Naive thymus-derived CD4-positive, alpha-beta T cell (primary cell): ENCODE measurements at regions not wholly inside any gene's neighbourhood (a gene's known extent, or its start where the extent isn't known, plus 50 kb on each side); places are given as distances from the start of the nearest gene placed in this dataset.

Experiments
- ATAC-seq: fragments of 150-1000 bp; cut with Tn5 transposase; 2 replicates; pipeline ENCODE4 v1.10.0; 2021; ENCODE audit warnings: mild to moderate bottlenecking, moderate library complexity
- CTCF ChIA-PET: fragments of 350-600 bp; sonication (Branson Sonifier 250); formaldehyde crosslinking; loops from one replicate; lab custom pipeline; 2021; ENCODE audit warnings: antibody characterized with exemption; lab: Charles Lee
- POLR2A ChIA-PET: fragments of 350-600 bp; sonication (Branson Sonifier 250); formaldehyde crosslinking; loops from one replicate; lab custom pipeline; 2021; ENCODE audit warnings: antibody characterized with exemption, inconsistent platforms; lab: Charles Lee
- DNase-seq, 9 donors: peaks; one replicate each; pipeline versions ENCODE4 v3.0.0 to v3.0.0-alpha.2; 2020 to 2022; ENCODE audit warnings: mixed read lengths in 1 of 9
- H3K27ac ChIP-seq: one replicate; pipeline ENCODE4 v1.7.0; 2013; ENCODE audit warnings: mild to moderate bottlenecking, low read depth, low read length, moderate library complexity
- H3K27me3 ChIP-seq, 2 donors: one replicate each; pipeline ENCODE4 v1.7.0; 2013; ENCODE audit warnings: low read length in 2 of 2, mild to moderate bottlenecking in 2 of 2, moderate library complexity in 2 of 2; ENCODE audit not compliant: control insufficient read depth in 2 of 2, insufficient read depth in 2 of 2
- H3K36me3 ChIP-seq, 3 experiments: 1 replicate in 2 of 3; 2 replicates in 1 of 3; pipeline ENCODE4 v1.7.0; 2013; ENCODE audit warnings: low read length in 3 of 3, mild to moderate bottlenecking in 3 of 3, moderate library complexity in 1 of 3; ENCODE audit not compliant: insufficient read depth in 3 of 3, control insufficient read depth in 2 of 3
- H3K4me1 ChIP-seq, 2 donors: one replicate each; pipeline ENCODE4 v1.7.0; 2013; ENCODE audit warnings: low read length in 2 of 2, mild to moderate bottlenecking in 2 of 2, moderate library complexity in 1 of 2; ENCODE audit not compliant: control insufficient read depth in 2 of 2, insufficient read depth in 2 of 2
- H3K4me3 ChIP-seq: 2 replicates; pipeline ENCODE4 v1.7.0; 2013; ENCODE audit warnings: mild to moderate bottlenecking, low read length
- H3K9me3 ChIP-seq, 3 experiments: 1 replicate in 2 of 3; 2 replicates in 1 of 3; pipeline ENCODE4 v1.7.0; 2013; ENCODE audit warnings: low read length in 3 of 3; ENCODE audit not compliant: control insufficient read depth in 2 of 3
- H3K27ac Mint-ChIP-seq, 9 donors: one replicate each; pipeline ENCODE4 v1.8.0; 2020 to 2022; ENCODE audit warnings: mixed read lengths in 9 of 9, mild to moderate bottlenecking in 8 of 9, moderate library complexity in 5 of 9, inconsistent platforms in 2 of 9
- H3K27me3 Mint-ChIP-seq, 5 donors: one replicate each; pipeline ENCODE4 v1.8.0; 2021 to 2022; ENCODE audit warnings: mixed read lengths in 5 of 5, mild to moderate bottlenecking in 1 of 5
- H3K36me3 Mint-ChIP-seq, 5 donors: one replicate each; pipeline ENCODE4 v1.8.0; 2020 to 2022; ENCODE audit warnings: mixed read lengths in 5 of 5, mild to moderate bottlenecking in 3 of 5, inconsistent platforms in 1 of 5
- H3K4me1 Mint-ChIP-seq, 7 donors: one replicate each; pipeline ENCODE4 v1.8.0; 2020 to 2022; ENCODE audit warnings: mixed read lengths in 7 of 7, mild to moderate bottlenecking in 3 of 7, inconsistent platforms in 1 of 7
- H3K4me3 Mint-ChIP-seq, 10 donors: one replicate each; pipeline ENCODE4 v1.8.0; 2020 to 2022; ENCODE audit warnings: mild to moderate bottlenecking in 10 of 10, mixed read lengths in 10 of 10, moderate library complexity in 6 of 10, inconsistent platforms in 2 of 10
- H3K9me3 Mint-ChIP-seq, 11 donors: one replicate each; pipeline ENCODE4 v1.8.0; 2020 to 2022; ENCODE audit warnings: mixed read lengths in 11 of 11, mild to moderate bottlenecking in 4 of 11, inconsistent platforms in 1 of 11, moderate library complexity in 1 of 11
- intact Hi-C, 2 donors: fragments of 100-400 bp; cut with micrococcal nuclease; formaldehyde crosslinking; loops; one replicate each; pipeline ENCODE4 v1.15.1; 2023

DNA sequence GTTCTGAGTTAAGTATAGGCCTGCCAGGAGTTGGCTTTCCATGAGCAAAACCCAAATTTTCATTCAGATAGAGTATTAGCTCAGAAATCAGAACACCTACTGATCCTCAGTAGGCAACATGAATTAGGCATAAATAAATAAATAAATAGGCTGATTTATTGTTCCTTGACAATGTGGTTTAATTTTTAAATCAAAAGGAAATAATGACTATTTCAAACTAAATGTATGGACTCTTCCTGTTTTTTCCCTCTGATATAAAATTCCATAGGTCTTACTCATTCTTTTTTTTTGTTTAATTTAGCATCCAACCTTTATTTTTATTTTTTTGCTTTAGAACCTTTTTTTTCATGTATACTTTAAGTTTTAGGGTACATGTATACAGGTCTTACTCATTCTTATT lies 140.2 kb upstream of the ITGA6 start:
- ATAC-seq, result no peak
- POLR2A ChIA-PET, result no interaction called here
- H3K27ac Mint-ChIP-seq, result no peak overlapping the region
- Histone ChIP-seq H3K27me3 (no peaks in the 10 kb centered on the region), H3K4me3 (no peak overlapping the region), H3K27ac (no peak overlapping the region), H3K36me3 (no peaks in the 10 kb centered on the region), H3K9me3 (no peaks in the 10 kb centered on the region), H3K4me1 (peaks cover 0 to 22% of the 10 kb centered on the region in 2 donors)
- CTCF ChIA-PET, result no interaction called here
- DNase-seq, result no peak
- peaks cover 0 to 12% (median 0%) of the 10 kb centered on the region in 5 donors for H3K27me3 Mint-ChIP-seq
- H3K4me3 Mint-ChIP-seq, result peak overlapping the region in 2 of 10 donors; percentile 77 to 79
- no peaks in the 10 kb centered on the region for H3K36me3 Mint-ChIP-seq
- H3K4me1 Mint-ChIP-seq, result peaks cover 8 to 43% (median 38%) of the 10 kb centered on the region in 7 donors
- intact Hi-C loops, result loop anchor here in 1 of 2 donors (5.0 kb wide), 1 partner anchor 175 kb away; no protein-coding TSS in a partner anchor
- peaks cover 0 to 7% (median 0%) of the 10 kb centered on the region in 11 donors for H3K9me3 Mint-ChIP-seq

DNA sequence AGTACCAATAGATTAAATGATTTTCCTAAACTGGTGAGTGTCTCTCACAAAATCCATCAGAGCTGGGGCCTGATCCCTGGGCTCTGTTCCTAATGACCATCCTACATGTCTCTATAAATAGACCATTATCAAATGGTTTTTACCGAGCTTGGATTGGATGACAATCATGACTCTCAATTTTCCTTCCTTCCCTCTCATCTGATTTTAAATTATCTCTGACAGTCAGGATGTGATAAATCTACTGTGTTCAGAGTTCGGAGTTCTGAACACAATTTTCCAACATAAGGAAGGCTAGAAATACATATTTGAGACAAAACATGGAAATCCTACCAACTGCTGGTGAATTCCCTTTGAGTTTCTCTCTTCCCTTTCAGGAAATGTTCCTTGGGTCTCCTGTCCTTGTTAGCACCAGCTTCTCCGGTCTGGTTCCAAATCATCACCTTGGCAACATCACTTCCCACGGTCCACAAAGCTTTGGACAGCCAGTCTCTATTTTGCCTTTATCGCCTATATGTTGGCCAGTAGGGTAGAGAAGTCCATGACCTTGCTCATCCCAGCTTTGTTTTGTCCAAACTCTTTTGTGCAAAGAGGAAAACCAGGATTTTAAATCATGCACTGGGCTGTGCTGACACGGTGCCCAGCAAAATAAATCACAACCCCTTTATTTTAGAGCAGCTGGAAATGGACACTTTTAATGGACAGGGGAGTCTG lies 139.6 kb upstream of the ITGA6 start:
- CTCF ChIA-PET, result no interaction called here
- ATAC-seq, result no peak
- Mint-ChIP-seq H3K27me3 (peaks cover 0 to 12% (median 0%) of the 10 kb centered on the region in 5 donors), H3K4me1 (peaks cover 8 to 43% (median 38%) of the 10 kb centered on the region in 7 donors), H3K27ac (no peak overlapping the region), H3K4me3 (no peak overlapping the region), H3K36me3 (no peaks in the 10 kb centered on the region), H3K9me3 (peaks cover 0 to 10% (median 0%) of the 10 kb centered on the region in 11 donors)
- no peak overlapping the region for H3K27ac ChIP-seq
- no peaks in the 10 kb centered on the region for H3K36me3 ChIP-seq
- H3K27me3 ChIP-seq, result no peaks in the 10 kb centered on the region
- no peak overlapping the region for H3K4me3 ChIP-seq
- POLR2A ChIA-PET, result interaction anchor here (0.6 to 1.1 kb wide), 2 partner anchors 141 to 497 kb away, joined by 3 read pairs; no protein-coding TSS in a partner anchor
- no peak for DNase-seq
- no peaks in the 10 kb centered on the region for H3K9me3 ChIP-seq
- intact Hi-C loops, result loop anchor here in 1 of 2 donors (5.0 kb wide), 1 partner anchor 175 kb away; no protein-coding TSS in a partner anchor
- H3K4me1 ChIP-seq, result peaks cover 0 to 22% of the 10 kb centered on the region in 2 donors

DNA sequence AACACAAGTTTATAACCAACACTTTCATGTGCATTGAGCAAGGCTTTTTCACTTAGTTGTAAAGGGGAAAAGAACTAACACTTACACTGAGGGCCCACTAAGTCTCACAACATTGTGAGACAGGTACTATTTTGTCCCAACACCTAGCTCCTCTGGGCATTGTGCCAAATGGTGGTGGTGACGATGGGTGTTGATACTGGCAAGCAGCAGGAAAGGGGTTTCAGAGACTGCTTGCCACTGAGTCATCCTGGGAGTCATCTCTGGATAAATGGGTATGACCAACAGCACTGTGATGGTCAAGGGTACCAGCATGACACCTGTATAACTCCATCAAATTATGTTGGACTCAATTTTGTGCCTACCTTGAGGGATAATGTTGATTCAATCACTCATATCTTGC lies 138.8 kb upstream of the ITGA6 start:
- ATAC-seq, result no peak
- peaks cover 0 to 22% of the 10 kb centered on the region in 2 donors for H3K4me1 ChIP-seq
- H3K9me3 Mint-ChIP-seq, result peaks cover 0 to 10% (median 0%) of the 10 kb centered on the region in 11 donors
- peak in 7 of 9 donors; percentile 22 to 67 (median 52) for DNase-seq
- H3K4me3 ChIP-seq, result no peak overlapping the region
- H3K4me3 Mint-ChIP-seq, result no peak overlapping the region
- H3K27me3 Mint-ChIP-seq, result peaks cover 0 to 7% (median 0%) of the 10 kb centered on the region in 5 donors
- H3K9me3 ChIP-seq, result no peaks in the 10 kb centered on the region
- no peaks in the 10 kb centered on the region for H3K36me3 ChIP-seq
- peak overlapping the region in 1 of 9 donors; percentile 59 for H3K27ac Mint-ChIP-seq
- no peak overlapping the region for H3K27ac ChIP-seq
- H3K4me1 Mint-ChIP-seq, result peaks cover 8 to 43% (median 38%) of the 10 kb centered on the region in 7 donors
- intact Hi-C loops, result loop anchor here in 1 of 2 donors (5.0 kb wide), 1 partner anchor 174 kb away; no protein-coding TSS in a partner anchor
- H3K36me3 Mint-ChIP-seq, result no peaks in the 10 kb centered on the region
- CTCF ChIA-PET, result interaction anchor here (0.7 kb wide), 1 partner anchor 184 kb away, joined by 4 read pairs; no protein-coding TSS in a partner anchor
- no peaks in the 10 kb centered on the region for H3K27me3 ChIP-seq
- POLR2A ChIA-PET, result interaction anchor here (0.6 to 1.1 kb wide), 2 partner anchors 140 to 498 kb away, joined by 3 read pairs; no protein-coding TSS in a partner anchor

- ChIA-PET CTCF (no interaction called here), POLR2A (no interaction called here)
- DNase-seq, result no peak
- Histone ChIP-seq H3K36me3 (no peaks in the 10 kb centered on the region), H3K27me3 (no peaks in the 10 kb centered on the region), H3K9me3 (no peaks in the 10 kb centered on the region), H3K4me1 (no peaks in the 10 kb centered on the region), H3K27ac (no peak overlapping the region), H3K4me3 (no peak overlapping the region)
- Mint-ChIP-seq H3K9me3 (peaks cover 0 to 10% (median 0%) of the 10 kb centered on the region in 11 donors), H3K4me1 (no peaks in the 10 kb centered on the region), H3K27ac (peak overlapping the region in 1 of 9 donors; percentile 22), H3K4me3 (no peak overlapping the region), H3K27me3 (peaks cover 0 to 32% (median 18%) of the 10 kb centered on the region in 5 donors), H3K36me3 (no peaks in the 10 kb centered on the region)
- intact Hi-C loops, result no loop called here
- ATAC-seq, result no peak
Observed at GRCh38 chr2:172293952-172294351, 133.4 kb upstream of the ITGA6 start.

DNA sequence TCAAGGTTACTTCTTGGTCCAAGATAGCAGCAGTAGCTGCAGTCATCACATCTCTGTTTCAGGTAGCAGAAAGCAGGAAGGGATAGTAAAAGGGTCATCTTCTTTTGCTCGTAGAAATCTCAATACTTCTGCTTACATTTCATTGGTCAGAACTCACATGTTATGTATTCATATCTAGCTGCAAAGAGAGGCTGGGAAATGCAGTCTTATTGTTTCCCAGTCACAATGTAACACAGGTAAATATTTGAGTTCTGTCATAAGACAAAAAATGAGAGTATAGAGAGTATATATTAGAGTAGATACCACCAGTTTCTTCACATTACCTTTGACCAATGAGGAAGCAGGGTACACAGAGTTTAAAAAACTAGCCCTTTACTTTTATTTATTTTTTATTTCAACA lies 132.4 kb upstream of the ITGA6 start:
- Mint-ChIP-seq H3K27me3 (peaks cover 0 to 41% (median 18%) of the 10 kb centered on the region in 5 donors), H3K9me3 (peaks cover 0 to 10% (median 0%) of the 10 kb centered on the region in 11 donors), H3K36me3 (no peaks in the 10 kb centered on the region), H3K4me3 (no peak overlapping the region), H3K4me1 (peaks cover 0 to 2% (median 0%) of the 10 kb centered on the region in 7 donors), H3K27ac (no peak overlapping the region)
- no peak overlapping the region for H3K27ac ChIP-seq
- H3K4me1 ChIP-seq, result no peaks in the 10 kb centered on the region
- no peak overlapping the region for H3K4me3 ChIP-seq
- ATAC-seq, result no peak
- no peak for DNase-seq
- H3K9me3 ChIP-seq, result no peaks in the 10 kb centered on the region
- no peaks in the 10 kb centered on the region for H3K27me3 ChIP-seq
- CTCF ChIA-PET, result no interaction called here
- intact Hi-C loops, result no loop called here
- no peaks in the 10 kb centered on the region for H3K36me3 ChIP-seq
- POLR2A ChIA-PET, result interaction anchor here (1.1 kb wide), 1 partner anchor 9 kb away, joined by 3 read pairs; no protein-coding TSS in a partner anchor

DNA sequence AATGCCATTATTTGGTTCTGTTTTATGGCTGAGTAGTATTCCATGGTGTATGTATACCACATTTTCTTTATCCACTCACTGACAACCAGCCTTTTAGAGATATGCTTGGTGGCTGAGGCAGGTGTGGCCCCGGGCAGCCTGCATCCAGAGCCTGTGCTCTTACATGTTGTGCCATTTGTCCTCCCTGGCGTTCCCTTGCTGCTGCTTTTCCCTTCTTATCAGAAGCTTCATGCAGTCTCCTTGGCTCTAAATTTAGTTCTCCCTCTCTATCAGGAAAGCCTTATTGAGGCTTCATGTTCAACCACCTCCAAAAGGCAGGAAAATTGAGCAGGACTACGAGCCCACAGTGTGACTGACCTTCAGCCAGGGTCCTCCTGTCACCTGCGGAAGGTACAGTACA lies 131.7 kb upstream of the ITGA6 start:
- ATAC-seq (no peak), DNase-seq (no peak)
- intact Hi-C loops, result no loop called here
- H3K4me3 ChIP-seq, result no peak overlapping the region
- H3K9me3 ChIP-seq, result no peaks in the 10 kb centered on the region
- no peaks in the 10 kb centered on the region for H3K36me3 ChIP-seq
- CTCF ChIA-PET, result no interaction called here
- H3K9me3 Mint-ChIP-seq, result peaks cover 0 to 10% (median 0%) of the 10 kb centered on the region in 11 donors
- H3K4me3 Mint-ChIP-seq, result no peak overlapping the region
- no peaks in the 10 kb centered on the region for H3K4me1 ChIP-seq
- POLR2A ChIA-PET, result interaction anchor here (1.1 kb wide), 1 partner anchor 10 kb away, joined by 3 read pairs; no protein-coding TSS in a partner anchor
- H3K27me3 Mint-ChIP-seq, result peaks cover 0 to 43% (median 18%) of the 10 kb centered on the region in 5 donors
- no peak overlapping the region for H3K27ac ChIP-seq
- H3K36me3 Mint-ChIP-seq, result peaks cover 0 to 5% (median 0%) of the 10 kb centered on the region in 5 donors
- H3K4me1 Mint-ChIP-seq, result peaks cover 0 to 2% (median 0%) of the 10 kb centered on the region in 7 donors
- no peaks in the 10 kb centered on the region for H3K27me3 ChIP-seq
- H3K27ac Mint-ChIP-seq, result no peak overlapping the region
